ENCODE measurements at regions not wholly inside any gene's neighbourhood (a gene's known extent, or its start where the extent isn't known, plus 50 kb on each side); places are given as distances from the start of the nearest gene placed in this dataset.

- no peak for DNase-seq
Observed at GRCh38 chr14:42421377-42422078, 814.9 kb downstream of the LRFN5 start.

- no peak for DNase-seq
Observed at GRCh38 chr14:42420071-42420470, 813.4 kb downstream of the LRFN5 start.

- no peak for DNase-seq
Observed at GRCh38 chr14:42407153-42407552, 800.5 kb downstream of the LRFN5 start.

- no peak for DNase-seq
Observed at GRCh38 chr14:42391146-42391834, 784.6 kb downstream of the LRFN5 start.

- DNase-seq = no peak
Observed at GRCh38 chr14:42378880-42379279, 772.2 kb downstream of the LRFN5 start.

- DNase-seq = no peak
Observed at GRCh38 chr14:42378274-42378673, 771.6 kb downstream of the LRFN5 start.

- DNase-seq = no peak
Observed at GRCh38 chr14:42374332-42374731, 767.7 kb downstream of the LRFN5 start.

GRCh38 chr14:42370056-42370455 is 763.4 kb downstream of the LRFN5 start:
- no peak for DNase-seq

- no peak for DNase-seq
Observed at GRCh38 chr14:42368234-42368633, 761.6 kb downstream of the LRFN5 start.

- no peak for DNase-seq
Observed at GRCh38 chr14:42353315-42353714, 746.6 kb downstream of the LRFN5 start.

GRCh38 chr14:42335918-42336317 is 729.2 kb downstream of the LRFN5 start:
- no peak for DNase-seq

- DNase-seq = no peak
Observed at GRCh38 chr14:42334931-42335330, 728.3 kb downstream of the LRFN5 start.

- no peak for DNase-seq
Observed at GRCh38 chr14:42323426-42323825, 716.8 kb downstream of the LRFN5 start.

- no peak for DNase-seq
Observed at GRCh38 chr14:42322531-42323284, 716.0 kb downstream of the LRFN5 start.

GRCh38 chr14:42319996-42320395 is 713.3 kb downstream of the LRFN5 start:
- DNase-seq = no peak

GRCh38 chr14:42316693-42317092 is 710.0 kb downstream of the LRFN5 start:
- no peak for DNase-seq

- no peak for DNase-seq
Observed at GRCh38 chr14:42311876-42312275, 705.2 kb downstream of the LRFN5 start.

GRCh38 chr14:42307239-42307825 is 700.7 kb downstream of the LRFN5 start:
- DNase-seq = no peak

GRCh38 chr14:42299692-42300091 is 693.0 kb downstream of the LRFN5 start:
- DNase-seq = no peak

- DNase-seq = no peak
Observed at GRCh38 chr14:42293180-42293579, 686.5 kb downstream of the LRFN5 start.

- DNase-seq = no peak
Observed at GRCh38 chr14:42277840-42278239, 671.2 kb downstream of the LRFN5 start.

- DNase-seq = no peak
Observed at GRCh38 chr14:42269234-42269633, 662.6 kb downstream of the LRFN5 start.

GRCh38 chr14:42248131-42248530 is 641.5 kb downstream of the LRFN5 start:
- no peak for DNase-seq

- no peak for DNase-seq
Observed at GRCh38 chr14:42241101-42241500, 634.4 kb downstream of the LRFN5 start.
